Trophoblast cell (in vitro differentiated cells and primary cell): ENCODE measurements at regions not wholly inside any gene's neighbourhood (a gene's known extent, or its start where the extent isn't known, plus 50 kb on each side); places are given as distances from the start of the nearest gene placed in this dataset.
"Not testable (repeated sequence)": the region's sequence is repeated elsewhere in the genome, so short reads cannot be mapped to it uniquely, and the experiment has no call there.

Experiments used
- DNase-seq, 2 donors: peaks; one replicate each; pipeline ENCODE4 v3.0.0-alpha.2; 2016
- H2AFZ ChIP-seq: 2 replicates; pipeline ENCODE4 v1.6.1; 2013; ENCODE audit warnings: low read length, moderate library complexity, mild to moderate bottlenecking; ENCODE audit not compliant: insufficient read depth, poor library complexity
- H2AK5ac ChIP-seq: 2 replicates; pipeline ENCODE4 v1.6.1; 2013; ENCODE audit warnings: mild to moderate bottlenecking, low read length
- H2BK120ac ChIP-seq: 2 replicates; pipeline ENCODE4 v1.6.1; 2013; ENCODE audit warnings: low read length, mild to moderate bottlenecking, moderate library complexity; ENCODE audit not compliant: insufficient read depth, poor library complexity
- H2BK12ac ChIP-seq: 2 replicates; pipeline ENCODE4 v1.6.1; 2013; ENCODE audit warnings: mild to moderate bottlenecking, low read length, moderate library complexity
- H2BK5ac ChIP-seq: 2 replicates; pipeline ENCODE4 v1.6.1; 2013; ENCODE audit warnings: low read length, low read depth, moderate library complexity, mild to moderate bottlenecking; ENCODE audit not compliant: poor library complexity
- H3K14ac ChIP-seq: 2 replicates; pipeline ENCODE4 v1.6.1; 2013; ENCODE audit warnings: mild to moderate bottlenecking, low read length
- H3K18ac ChIP-seq: 2 replicates; pipeline ENCODE4 v1.6.1; 2013; ENCODE audit warnings: mild to moderate bottlenecking, low read length
- H3K23ac ChIP-seq: 2 replicates; pipeline ENCODE4 v1.6.1; 2013; ENCODE audit warnings: low read length
- H3K27ac ChIP-seq: 2 replicates; pipeline ENCODE4 v1.5.1; 2013; ENCODE audit warnings: low read depth, mild to moderate bottlenecking, inconsistent platforms, low read length, moderate library complexity
- H3K27me3 ChIP-seq: 2 replicates; pipeline ENCODE4 v1.6.1; 2013; ENCODE audit warnings: inconsistent platforms, mild to moderate bottlenecking, low read length, moderate library complexity; ENCODE audit not compliant: insufficient read depth
- H3K36me3 ChIP-seq, 2 experiments: 1 replicate in 1 of 2; 2 replicates in 1 of 2; pipeline ENCODE4 v1.6.1; 2013; ENCODE audit warnings: low read length in 2 of 2, mild to moderate bottlenecking in 2 of 2, moderate library complexity in 1 of 2; ENCODE audit not compliant: insufficient read depth in 2 of 2, control insufficient read depth in 1 of 2
- H3K4ac ChIP-seq: 2 replicates; pipeline ENCODE4 v1.6.1; 2013; ENCODE audit warnings: low read depth, mild to moderate bottlenecking, low read length, moderate library complexity
- H3K4me1 ChIP-seq, 2 experiments: 1 replicate in 1 of 2; 2 replicates in 1 of 2; pipeline ENCODE4 v1.6.1; 2013; ENCODE audit warnings: low read length in 2 of 2, mild to moderate bottlenecking in 2 of 2, moderate library complexity in 1 of 2; ENCODE audit not compliant: insufficient read depth in 2 of 2, control insufficient read depth in 1 of 2
- H3K4me2 ChIP-seq: 2 replicates; pipeline ENCODE4 v1.6.1; 2013; ENCODE audit warnings: inconsistent platforms, mild to moderate bottlenecking, low read length, moderate library complexity
- H3K4me3 ChIP-seq: 2 replicates; pipeline ENCODE4 v1.5.1; 2013; ENCODE audit warnings: mild to moderate bottlenecking, low read depth, low read length, inconsistent platforms
- H3K79me1 ChIP-seq: one replicate; pipeline ENCODE4 v1.6.1; 2013; ENCODE audit warnings: low read length
- H3K79me2 ChIP-seq: 2 replicates; pipeline ENCODE4 v1.6.1; 2013; ENCODE audit warnings: low read length, mild to moderate bottlenecking; ENCODE audit not compliant: control insufficient read depth, insufficient read depth, poor library complexity
- H3K9ac ChIP-seq: 2 replicates; pipeline ENCODE4 v1.6.1; 2013; ENCODE audit warnings: mild to moderate bottlenecking, low read length
- H3K9me3 ChIP-seq: 2 replicates; pipeline ENCODE4 v1.6.1; 2013; ENCODE audit warnings: low read depth, mild to moderate bottlenecking, control low read depth, inconsistent platforms, low read length; ENCODE audit not compliant: insufficient read depth
- H4K12ac ChIP-seq: 2 replicates; pipeline ENCODE4 v1.6.1; 2013; ENCODE audit warnings: low read depth, mild to moderate bottlenecking, low read length, moderate library complexity
- H4K8ac ChIP-seq: 2 replicates; pipeline ENCODE4 v1.6.1; 2013; ENCODE audit warnings: low read depth, mild to moderate bottlenecking, low read length, moderate library complexity
- H4K91ac ChIP-seq: one replicate; pipeline ENCODE4 v1.6.1; 2013; ENCODE audit warnings: low read depth, mild to moderate bottlenecking, low read length, moderate library complexity
- WGBS: extraction: QIAGEN DNeasy Blood & Tissue Kit; methylation state at CpG from one replicate; pipeline ENCODE4 v1.1.7; 2013; ENCODE audit warnings: missing lambda C conversion rate; ENCODE audit not compliant: insufficient read length, insufficient coverage; ENCODE audit errors: extremely low coverage; 5-methylcytosine and 5-hydroxymethylcytosine counted together

DNA sequence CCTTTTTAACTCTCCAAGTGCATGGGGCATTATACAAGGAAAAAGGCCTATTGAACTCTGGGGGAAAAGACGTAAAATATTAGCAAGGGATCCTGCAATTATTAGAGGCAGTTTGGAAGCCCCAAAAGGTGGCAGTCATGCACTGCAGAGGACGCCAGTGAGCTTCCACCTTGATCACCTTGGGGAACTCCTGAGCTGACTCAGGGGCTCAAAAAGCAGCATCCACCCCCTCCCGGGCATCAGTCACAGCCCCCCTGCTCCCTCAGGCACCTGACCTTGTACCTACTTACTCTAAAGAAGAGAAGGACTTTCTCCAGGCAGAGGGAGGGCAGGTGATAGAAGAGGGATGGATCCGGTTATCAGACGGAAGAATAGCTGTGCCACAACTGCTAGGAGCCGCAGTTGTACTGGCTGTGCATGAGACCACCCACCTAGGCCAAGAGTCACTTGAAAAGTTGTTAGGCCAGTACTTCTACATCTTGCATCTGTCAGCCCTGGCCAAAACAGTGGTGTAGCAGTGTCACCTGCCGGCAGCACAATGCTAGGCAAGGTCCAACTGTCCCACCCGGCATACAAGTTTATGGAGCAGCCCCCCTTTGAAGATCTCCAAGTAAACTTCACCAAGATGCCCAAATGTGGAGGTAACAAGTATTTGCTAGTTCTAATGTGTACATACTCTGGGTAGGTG is 601.6 kb downstream of the UQCRFS1 start:
- not testable (repeated sequence) for H3K79me2 ChIP-seq

DNA sequence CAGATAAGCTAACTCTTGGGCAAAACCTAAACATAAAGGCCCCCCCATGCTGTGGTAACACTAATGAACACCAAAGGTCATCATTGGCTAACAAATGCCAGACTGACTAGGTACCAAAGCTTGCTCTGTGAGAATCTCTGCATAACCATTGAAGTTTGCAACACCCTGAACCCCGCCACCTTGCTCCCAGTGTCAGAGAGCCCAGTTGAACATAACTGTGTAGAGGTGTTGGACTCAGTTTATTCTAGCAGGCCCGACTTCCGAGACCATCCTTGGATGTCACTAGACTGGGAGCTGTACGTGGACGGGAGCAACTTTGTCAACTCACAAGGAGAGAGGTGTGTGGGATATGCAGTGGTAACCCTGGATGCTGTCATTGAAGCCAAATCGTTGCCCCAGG is 602.2 kb downstream of the UQCRFS1 start:
- Histone ChIP-seq H4K8ac (no peak overlapping the region), H3K36me3 (peaks cover 6 to 10% of the 10 kb centered on the region in 2 experiments), H3K27ac (no peak overlapping the region), H3K14ac (no peak overlapping the region), H3K9ac (no peak overlapping the region), H3K27me3 (no peaks in the 10 kb centered on the region), H3K9me3 (peaks cover 8% of the 10 kb centered on the region), H2AK5ac (no peak overlapping the region), H3K79me1 (no peaks in the 10 kb centered on the region), H3K4me2 (no peak overlapping the region), H3K79me2 (no peaks in the 10 kb centered on the region), H3K18ac (no peak overlapping the region), H3K4ac (no peak overlapping the region), H3K4me3 (no peak overlapping the region), H2BK12ac (no peak overlapping the region), H2BK5ac (no peak overlapping the region), H4K91ac (no peak overlapping the region), H2BK120ac (no peak overlapping the region), H3K23ac (no peak overlapping the region), H3K4me1 (no peaks in the 10 kb centered on the region), H2AFZ (no peak overlapping the region), H4K12ac (no peak overlapping the region)
- WGBS: no CpG with 5 or more reads among the region's 6 CpGs
- DNase-seq: no peak

More for the DNA sequence above, 601.6 kb downstream of the UQCRFS1 start:
- not testable (repeated sequence) for H2BK120ac ChIP-seq, H3K23ac ChIP-seq, H3K79me1 ChIP-seq, H2AFZ ChIP-seq, H3K4me2 ChIP-seq, H3K9ac ChIP-seq, H3K14ac ChIP-seq, H2BK12ac ChIP-seq, H3K4me3 ChIP-seq, H3K27me3 ChIP-seq, H2AK5ac ChIP-seq, DNase-seq, H2BK5ac ChIP-seq, H3K9me3 ChIP-seq, H3K4me1 ChIP-seq, H3K27ac ChIP-seq, H4K8ac ChIP-seq, H3K4ac ChIP-seq, H4K12ac ChIP-seq, H3K18ac ChIP-seq, H4K91ac ChIP-seq
- peaks cover 6 to 10% of the 10 kb centered on the region in 2 experiments for H3K36me3 ChIP-seq
- WGBS: no CpG with 5 or more reads among the region's 8 CpGs

- peaks cover 6 to 7% of the 10 kb centered on the region in 2 experiments for H3K36me3 ChIP-seq
- no peak overlapping the region for H3K23ac ChIP-seq
Observed at GRCh38 chr19:28609944-28610343, 603.0 kb downstream of the UQCRFS1 start.

DNA sequence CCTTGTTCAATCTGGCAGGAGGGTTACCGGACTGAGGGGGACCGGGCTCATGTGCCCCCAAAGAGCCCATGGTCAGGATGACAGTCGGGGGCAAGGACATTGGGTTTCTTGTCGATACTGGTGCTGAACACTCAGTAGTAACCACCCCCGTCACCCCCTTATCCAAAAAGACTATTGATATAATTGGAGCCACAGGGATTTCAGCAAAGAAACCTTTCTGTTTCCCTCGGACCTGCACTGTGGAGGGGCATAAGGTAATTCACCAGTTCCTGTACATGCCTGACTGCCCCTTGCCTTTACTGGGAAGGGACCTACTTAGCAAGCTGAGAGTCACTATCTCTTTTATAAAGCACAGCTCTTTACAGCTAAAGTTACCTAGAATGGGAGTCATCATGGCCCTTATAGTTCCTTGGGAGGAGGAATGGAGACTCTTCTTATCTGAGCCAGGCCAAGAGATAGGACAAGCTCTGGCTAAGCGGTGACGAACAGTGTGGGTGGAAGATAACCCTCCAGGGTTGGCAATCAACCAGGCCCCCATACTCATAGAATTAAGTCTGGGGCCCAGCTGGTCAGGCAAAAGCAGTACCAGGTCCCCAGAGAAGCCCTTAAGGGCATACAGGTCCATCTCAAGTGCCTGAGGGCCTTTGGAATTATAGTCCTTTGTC is 603.7 kb downstream of the UQCRFS1 start:
- peak in 1 of 2 donors; percentile 0 for DNase-seq
- Histone ChIP-seq H3K4ac (no peak overlapping the region), H4K8ac (no peak overlapping the region), H2BK120ac (no peak overlapping the region), H2BK5ac (no peak overlapping the region), H3K14ac (no peak overlapping the region), H3K79me2 (no peaks in the 10 kb centered on the region), H3K18ac (no peak overlapping the region), H2AFZ (no peak overlapping the region), H3K36me3 (peaks cover 6 to 7% of the 10 kb centered on the region in 2 experiments), H3K23ac (no peak overlapping the region), H3K4me1 (no peaks in the 10 kb centered on the region), H3K9ac (no peak overlapping the region), H3K27ac (no peak overlapping the region), H4K12ac (no peak overlapping the region), H3K4me2 (no peak overlapping the region), H2AK5ac (no peak overlapping the region), H3K4me3 (no peak overlapping the region), H2BK12ac (no peak overlapping the region), H3K79me1 (no peaks in the 10 kb centered on the region), H4K91ac (no peak overlapping the region), H3K27me3 (no peaks in the 10 kb centered on the region), H3K9me3 (peaks cover 7% of the 10 kb centered on the region)
- WGBS: no CpG with 5 or more reads among the region's 8 CpGs

More at GRCh38 chr19:28609944-28610343, 603.0 kb downstream of the UQCRFS1 start:
- H3K79me1 ChIP-seq: no peaks in the 10 kb centered on the region
- H3K14ac ChIP-seq: no peak overlapping the region
- DNase-seq: no peak
- H3K18ac ChIP-seq: no peak overlapping the region
- H4K8ac ChIP-seq: no peak overlapping the region
- no peak overlapping the region for H3K9ac ChIP-seq
- H3K9me3 ChIP-seq: peaks cover 7% of the 10 kb centered on the region
- H2BK12ac ChIP-seq: no peak overlapping the region
- no peak overlapping the region for H2AFZ ChIP-seq
- H3K4me2 ChIP-seq: no peak overlapping the region
- WGBS: no CpG with 5 or more reads among the region's 5 CpGs
- no peaks in the 10 kb centered on the region for H3K4me1 ChIP-seq
- no peak overlapping the region for H2BK120ac ChIP-seq
- H4K91ac ChIP-seq: no peak overlapping the region
- no peaks in the 10 kb centered on the region for H3K79me2 ChIP-seq
- no peak overlapping the region for H3K4ac ChIP-seq
- no peak overlapping the region for H4K12ac ChIP-seq
- H2BK5ac ChIP-seq: no peak overlapping the region
- H3K27ac ChIP-seq: no peak overlapping the region
- H3K4me3 ChIP-seq: no peak overlapping the region
- no peak overlapping the region for H2AK5ac ChIP-seq
- H3K27me3 ChIP-seq: no peaks in the 10 kb centered on the region
